Testis (tissue), 2 donors: ENCODE measurements at regions not wholly inside any gene's neighbourhood (a gene's known extent, or its start where the extent isn't known, plus 50 kb on each side); places are given as distances from the start of the nearest gene placed in this dataset.

Experiments used
- DNase-seq: peaks from one replicate; pipeline ENCODE4 v3.0.0-alpha.2; 2019
- H3K27ac ChIP-seq, 2 donors: fragments of 200-600 bp; sonication (generic); one replicate each; pipeline ENCODE4 v1.5.1; 2019
- H3K27me3 ChIP-seq: fragments of 200-600 bp; sonication (generic); one replicate; pipeline ENCODE4 v1.5.1; 2019
- H3K36me3 ChIP-seq: fragments of 200-600 bp; sonication (generic); one replicate; pipeline ENCODE4 v1.5.1; 2017; ENCODE audit warnings: low read depth; ENCODE audit errors: missing control alignments
- H3K4me1 ChIP-seq: fragments of 200-600 bp; sonication (generic); one replicate; pipeline ENCODE4 v1.5.1; 2019
- H3K4me3 ChIP-seq, 2 donors: fragments of 200-600 bp; sonication (generic); one replicate each; pipeline ENCODE4 v1.5.1; 2017 to 2019
- H3K9me3 ChIP-seq: fragments of 200-600 bp; sonication (generic); one replicate; pipeline ENCODE4 v1.5.1; 2017
- POLR2A ChIP-seq: fragments of 450-650 bp; IDR thresholded peaks from one replicate; pipeline ENCODE4 v1.6.1; 2017; ENCODE audit warnings: antibody characterized with exemption, mild to moderate bottlenecking, moderate library complexity
- WGBS, 2 donors: methylation state at CpG; one replicate each; pipeline ENCODE4 v1.1.5; 2018; 5-methylcytosine and 5-hydroxymethylcytosine counted together
- intact Hi-C: fragments of 100-400 bp; cut with DNase I; formaldehyde crosslinking; loops from one replicate; pipeline ENCODE4 v1.15.1; 2023; ENCODE audit warnings: low total_unique reads
- TF ChIP-seq, protein P1 (sequence below), 3 experiments: fragments of 450-650 bp in 2 of 3; fragments of 200-600 bp in 1 of 3; sonication (generic) in 1 of 3; IDR thresholded peaks; one replicate each; pipeline ENCODE4 v1.5.1; 2016 to 2019; ENCODE audit warnings: antibody characterized with exemption in 3 of 3, mild to moderate bottlenecking in 2 of 3, moderate library complexity in 1 of 3

DNA sequence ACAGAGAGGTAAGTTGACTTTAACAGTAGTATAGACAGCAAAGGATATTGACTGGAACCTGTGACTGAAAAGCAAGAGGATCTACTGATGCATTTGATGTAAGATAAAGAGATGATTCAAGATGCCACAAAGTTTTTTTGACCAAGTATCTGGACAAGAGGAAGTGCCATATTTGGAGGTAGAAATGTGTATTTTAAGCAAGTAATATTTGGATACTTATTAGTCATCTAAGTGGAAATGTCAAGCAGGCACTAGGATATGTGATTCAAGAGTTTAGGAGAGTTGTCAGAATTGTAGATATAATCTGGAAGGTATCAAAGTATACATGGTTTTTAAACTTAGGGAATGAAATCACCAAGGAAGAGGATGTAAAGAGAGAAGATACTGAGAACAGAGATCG lies 686.1 kb upstream of the CHD1 start:
- 56 to 71% methylated on average over 1 of the region's 1 CpG for WGBS, 2 donors
- no peaks in the 10 kb centered on the region for H3K27me3 ChIP-seq
- TF ChIP-seq, protein P1, sequence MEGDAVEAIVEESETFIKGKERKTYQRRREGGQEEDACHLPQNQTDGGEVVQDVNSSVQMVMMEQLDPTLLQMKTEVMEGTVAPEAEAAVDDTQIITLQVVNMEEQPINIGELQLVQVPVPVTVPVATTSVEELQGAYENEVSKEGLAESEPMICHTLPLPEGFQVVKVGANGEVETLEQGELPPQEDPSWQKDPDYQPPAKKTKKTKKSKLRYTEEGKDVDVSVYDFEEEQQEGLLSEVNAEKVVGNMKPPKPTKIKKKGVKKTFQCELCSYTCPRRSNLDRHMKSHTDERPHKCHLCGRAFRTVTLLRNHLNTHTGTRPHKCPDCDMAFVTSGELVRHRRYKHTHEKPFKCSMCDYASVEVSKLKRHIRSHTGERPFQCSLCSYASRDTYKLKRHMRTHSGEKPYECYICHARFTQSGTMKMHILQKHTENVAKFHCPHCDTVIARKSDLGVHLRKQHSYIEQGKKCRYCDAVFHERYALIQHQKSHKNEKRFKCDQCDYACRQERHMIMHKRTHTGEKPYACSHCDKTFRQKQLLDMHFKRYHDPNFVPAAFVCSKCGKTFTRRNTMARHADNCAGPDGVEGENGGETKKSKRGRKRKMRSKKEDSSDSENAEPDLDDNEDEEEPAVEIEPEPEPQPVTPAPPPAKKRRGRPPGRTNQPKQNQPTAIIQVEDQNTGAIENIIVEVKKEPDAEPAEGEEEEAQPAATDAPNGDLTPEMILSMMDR (IDR thresholded peaks at IDR 0.05): no peak
- TF ChIP-seq POLR2A: no peak
- H3K4me1 ChIP-seq: no peaks in the 10 kb centered on the region
- H3K36me3 ChIP-seq: no peaks in the 10 kb centered on the region
- no peak overlapping the region for H3K4me3 ChIP-seq
- H3K27ac ChIP-seq: no peak overlapping the region
- H3K9me3 ChIP-seq: no peaks in the 10 kb centered on the region
- no peak for DNase-seq
- intact Hi-C loops: no loop called here

GRCh38 chr5:99607124-99607523 lies 678.3 kb upstream of the CHD1 start:
- Histone ChIP-seq H3K9me3 (no peaks in the 10 kb centered on the region), H3K27me3 (no peaks in the 10 kb centered on the region), H3K36me3 (no peaks in the 10 kb centered on the region), H3K4me1 (no peaks in the 10 kb centered on the region), H3K4me3 (no peak overlapping the region), H3K27ac (no peak overlapping the region)
- intact Hi-C loops: no loop called here
- TF ChIP-seq, protein P1 (IDR thresholded peaks at IDR 0.05): no peak
- no peak for TF ChIP-seq POLR2A
- no peak for DNase-seq

DNA sequence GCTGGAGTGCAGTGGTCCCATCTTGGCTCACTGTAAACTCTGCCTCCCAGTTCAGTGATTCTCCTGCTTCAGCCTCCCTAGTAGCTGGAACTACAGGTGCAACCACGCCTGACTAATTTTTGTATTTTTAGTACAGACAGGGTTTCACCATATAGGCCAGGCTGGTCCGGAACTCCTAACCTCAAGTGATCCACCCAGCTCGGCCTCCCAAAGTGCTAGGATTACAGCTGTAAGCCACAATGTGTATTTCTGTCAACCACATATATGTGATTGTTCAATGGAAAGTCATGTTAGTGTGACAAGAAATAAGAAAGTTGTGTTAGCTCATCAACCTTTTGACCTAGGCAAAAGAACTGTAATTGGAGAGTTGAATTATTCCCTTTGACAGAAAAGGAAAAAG lies 677.1 kb upstream of the CHD1 start:
- no peaks in the 10 kb centered on the region for H3K36me3 ChIP-seq
- no peak overlapping the region for H3K4me3 ChIP-seq
- TF ChIP-seq, protein P1 (IDR thresholded peaks at IDR 0.05): no peak
- no peak for TF ChIP-seq POLR2A
- no peaks in the 10 kb centered on the region for H3K9me3 ChIP-seq
- no peaks in the 10 kb centered on the region for H3K4me1 ChIP-seq
- no peaks in the 10 kb centered on the region for H3K27me3 ChIP-seq
- DNase-seq: no peak
- 78 to 89% methylated on average over 3 of the region's 3 CpGs for WGBS, 2 donors
- intact Hi-C loops: no loop called here
- H3K27ac ChIP-seq: no peak overlapping the region

- TF ChIP-seq, protein P1 (IDR thresholded peaks at IDR 0.05): no peak
- TF ChIP-seq POLR2A: no peak
- intact Hi-C loops: no loop called here
- Histone ChIP-seq H3K4me3 (no peak overlapping the region), H3K27ac (no peak overlapping the region), H3K27me3 (no peaks in the 10 kb centered on the region), H3K9me3 (no peaks in the 10 kb centered on the region), H3K36me3 (no peaks in the 10 kb centered on the region), H3K4me1 (no peaks in the 10 kb centered on the region)
- WGBS, 2 donors: 89 to 90% methylated on average over 1 of the region's 1 CpG
- no peak for DNase-seq
Measured at GRCh38 chr5:99600952-99601351, 672.1 kb upstream of the CHD1 start.

GRCh38 chr5:99590806-99591205 lies 662.0 kb upstream of the CHD1 start:
- no peaks in the 10 kb centered on the region for H3K9me3 ChIP-seq
- TF ChIP-seq POLR2A: no peak
- TF ChIP-seq, protein P1 (IDR thresholded peaks at IDR 0.05): no peak
- 93 to 95% methylated on average over 1 of the region's 1 CpG for WGBS, 2 donors
- intact Hi-C loops: no loop called here
- DNase-seq: no peak
- no peaks in the 10 kb centered on the region for H3K36me3 ChIP-seq
- no peaks in the 10 kb centered on the region for H3K27me3 ChIP-seq
- no peak overlapping the region for H3K27ac ChIP-seq
- H3K4me1 ChIP-seq: no peaks in the 10 kb centered on the region
- no peak overlapping the region for H3K4me3 ChIP-seq
